Fibroblast of skin of left biceps (primary cell): ENCODE measurements at regions not wholly inside any gene's neighbourhood (a gene's known extent, or its start where the extent isn't known, plus 50 kb on each side); places are given as distances from the start of the nearest gene placed in this dataset.

Experiments
- DNase-seq, 2 experiments: peaks; one replicate each; pipeline ENCODE4 v3.0.0-alpha.2; 2013; ENCODE audit warnings: low read depth in 2 of 2

DNA sequence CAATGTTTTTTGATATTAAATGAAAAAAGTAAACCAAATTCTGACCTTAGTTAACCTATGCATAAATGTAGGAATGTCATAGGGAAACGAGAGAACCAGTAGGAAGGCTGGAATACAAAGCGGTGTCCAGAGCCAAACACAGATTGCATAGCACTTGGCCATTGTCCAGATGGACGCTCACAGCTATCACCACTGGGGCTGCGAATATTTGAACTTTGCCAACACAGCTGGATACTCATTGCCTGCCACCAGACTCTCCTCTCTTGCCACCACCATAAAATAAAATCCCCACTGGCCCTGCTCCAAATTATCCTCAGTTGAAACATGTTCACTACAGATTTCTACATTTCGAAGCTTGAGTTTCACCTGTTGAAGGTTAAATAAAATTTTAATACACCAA, 159.3 kb upstream of the GULP1 start:
- DNase-seq: no peak

DNA sequence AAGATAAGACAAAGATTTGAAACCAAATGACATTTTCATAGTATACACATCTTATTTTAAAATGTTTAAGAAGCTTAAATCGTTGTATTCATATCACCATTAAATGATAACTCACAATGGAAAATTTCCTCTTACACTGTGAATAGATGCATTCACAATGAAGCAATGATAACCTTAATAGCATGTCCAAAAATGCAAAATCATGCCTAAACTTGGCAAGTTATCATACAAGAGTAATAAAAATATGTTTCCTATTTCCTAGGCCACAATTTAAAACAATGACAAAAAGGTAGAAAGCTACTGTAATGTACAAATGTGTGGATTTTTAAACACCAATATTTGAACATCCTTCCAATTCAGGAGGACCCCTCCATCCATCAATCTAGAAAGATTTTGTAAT, 157.4 kb upstream of the GULP1 start:
- no peak for DNase-seq

DNA sequence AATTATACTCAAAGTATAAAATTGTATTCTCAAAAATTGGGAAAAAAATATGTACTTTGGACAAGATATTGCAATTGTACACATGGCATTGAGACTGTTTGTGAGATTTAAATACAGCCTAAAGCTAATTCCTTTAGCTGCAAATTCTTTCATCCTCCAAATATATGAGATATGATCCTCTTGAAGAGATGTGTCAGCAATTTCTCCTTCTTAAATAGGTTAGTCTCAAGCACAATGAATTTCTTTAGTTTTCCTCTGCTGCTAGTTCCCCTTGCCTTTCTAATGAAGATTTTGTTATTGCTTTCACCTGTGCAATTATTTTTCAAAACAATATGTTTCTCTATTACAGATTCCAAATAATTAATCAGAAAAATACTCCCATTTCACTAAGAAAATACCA, 153.4 kb upstream of the GULP1 start:
- DNase-seq: no peak

DNA sequence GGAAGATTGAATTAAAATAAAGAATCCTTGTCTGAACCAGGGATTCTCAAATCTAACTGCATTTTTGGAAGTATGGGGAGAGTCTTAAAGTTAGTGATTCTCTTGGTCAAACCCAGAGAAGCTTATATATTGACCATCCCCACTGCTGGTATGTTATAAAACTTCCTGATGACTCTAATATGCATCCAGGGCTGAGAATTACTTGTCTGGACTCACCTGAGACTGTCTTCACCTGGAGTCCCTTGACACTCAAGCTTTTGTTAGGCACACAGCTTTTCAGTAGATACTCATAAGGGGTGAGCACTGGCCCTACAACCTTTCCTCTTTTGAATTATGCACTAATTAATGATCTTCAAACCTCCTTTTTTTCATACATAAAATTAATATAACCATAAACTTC, 149.6 kb upstream of the GULP1 start:
- DNase-seq: no peak

DNA sequence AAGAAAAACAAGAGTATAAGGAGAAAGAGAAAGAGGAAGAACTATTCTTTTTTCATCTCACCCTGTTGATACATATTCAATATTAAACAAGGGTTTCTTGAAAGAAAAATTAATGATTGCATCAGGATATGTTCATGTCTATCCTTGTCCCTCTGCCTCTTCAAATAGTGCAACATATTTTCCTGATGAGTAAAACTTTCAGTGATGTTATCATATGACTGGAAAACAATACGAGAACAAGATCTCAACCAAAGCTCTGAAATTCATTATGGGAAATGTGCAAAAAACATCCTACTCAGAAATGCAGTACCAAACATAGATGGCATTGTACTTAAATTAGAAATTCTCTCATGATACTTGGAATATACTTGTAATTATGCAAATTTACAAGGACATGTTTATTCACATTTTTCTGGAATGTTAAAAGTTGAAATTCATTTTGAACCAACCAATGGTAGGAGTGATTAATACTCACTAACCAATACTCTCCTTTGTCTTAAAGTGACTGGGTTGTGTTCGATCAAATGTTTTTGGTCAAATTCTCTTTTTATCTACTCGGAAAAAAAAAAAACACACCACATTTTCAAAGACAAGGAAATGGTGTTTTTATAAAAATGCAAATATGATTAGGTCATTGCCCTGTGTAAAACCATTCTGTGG, 148.9 kb upstream of the GULP1 start:
- peak; percentile 45 to 55 for DNase-seq

DNA sequence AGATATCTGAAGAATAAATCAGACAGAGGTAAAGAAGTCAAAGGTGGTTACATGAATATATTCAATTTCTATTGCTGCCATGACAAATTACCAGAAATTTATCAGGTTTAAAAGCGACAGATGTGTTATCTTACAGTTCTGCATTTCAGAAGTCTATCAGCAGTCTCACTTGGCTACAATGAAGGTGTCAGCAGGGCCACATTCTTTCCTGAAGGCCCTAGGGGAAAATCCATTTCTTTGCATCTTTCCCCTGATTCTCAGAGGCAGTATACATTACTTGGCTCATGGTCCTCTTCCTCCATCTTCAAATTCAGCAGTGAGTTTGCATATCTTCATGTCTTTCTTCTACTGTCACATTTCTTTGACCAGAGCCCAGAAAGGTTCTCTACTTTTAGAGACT, 145.8 kb upstream of the GULP1 start:
- DNase-seq: no peak

DNA sequence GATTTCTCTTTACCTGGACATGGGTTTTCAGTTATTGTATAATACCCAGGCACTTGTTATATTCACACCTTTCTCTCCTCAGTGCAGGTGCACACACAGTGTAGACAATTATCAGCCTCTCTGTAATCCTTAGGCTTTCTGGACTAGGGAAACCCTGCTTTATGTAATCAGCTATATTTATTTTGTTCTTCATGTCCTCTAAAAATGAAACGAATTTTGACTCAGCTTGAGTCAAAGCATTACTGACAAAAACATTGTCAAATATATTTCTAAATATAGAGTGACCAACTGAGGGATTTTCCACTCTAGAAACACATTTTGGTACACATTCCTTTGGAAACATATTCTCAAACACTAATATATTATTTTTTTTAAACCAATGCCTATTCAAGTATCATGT, 144.8 kb upstream of the GULP1 start:
- DNase-seq: no peak

DNA sequence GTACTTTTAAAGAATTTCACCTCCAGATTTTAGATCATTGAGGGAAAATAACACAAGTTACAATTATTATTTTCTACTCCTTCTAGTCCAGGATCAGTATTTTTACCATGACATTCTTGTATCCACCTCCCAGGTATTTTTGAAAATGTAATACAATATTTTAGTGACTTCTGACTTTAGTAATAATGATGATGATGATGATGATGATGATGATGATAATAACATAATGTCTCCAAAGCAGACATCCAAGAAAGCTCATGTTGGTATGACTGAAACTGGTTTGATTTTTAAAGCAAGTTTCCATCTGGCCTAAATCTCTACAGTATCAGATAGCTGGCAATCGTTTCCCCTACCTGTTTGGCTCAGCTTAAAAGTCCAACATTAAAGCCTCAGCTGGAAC, 140.0 kb upstream of the GULP1 start:
- DNase-seq: no peak

DNA sequence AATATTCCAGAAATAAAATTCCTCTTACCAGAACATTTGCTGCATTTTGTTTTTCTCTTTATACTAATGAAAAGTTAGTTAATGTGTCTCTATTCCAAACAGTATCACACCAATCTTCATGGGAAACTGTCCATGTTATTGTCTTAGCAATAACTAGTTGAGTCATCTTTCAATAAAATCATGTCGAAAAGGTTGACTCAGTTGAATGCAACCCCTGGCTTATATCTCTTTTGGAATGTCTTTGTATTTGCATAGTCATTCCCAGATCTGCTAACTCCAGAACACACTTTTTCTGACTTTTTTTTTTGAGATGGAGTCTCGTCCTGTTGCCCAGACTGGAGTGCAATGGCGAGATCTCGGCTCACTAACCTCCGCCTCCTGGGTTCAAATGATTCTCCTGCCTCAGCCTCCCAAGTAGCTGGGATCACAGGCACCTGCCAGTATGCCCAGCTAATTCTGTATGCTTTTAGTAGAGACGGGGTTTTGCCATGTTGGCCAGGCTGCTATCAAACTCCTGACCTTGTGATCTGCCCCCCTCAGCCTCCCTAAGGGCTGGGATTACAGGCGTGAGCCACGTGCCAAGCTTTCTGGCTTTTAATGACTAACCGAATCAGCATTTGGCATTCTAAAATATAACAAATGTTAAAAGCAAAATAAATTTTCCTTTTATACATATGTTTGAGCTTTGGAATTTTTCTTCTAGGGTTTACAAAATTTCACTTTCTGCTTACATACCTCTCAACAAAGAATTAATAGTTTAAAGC, 133.2 kb upstream of the GULP1 start:
- no peak for DNase-seq

DNA sequence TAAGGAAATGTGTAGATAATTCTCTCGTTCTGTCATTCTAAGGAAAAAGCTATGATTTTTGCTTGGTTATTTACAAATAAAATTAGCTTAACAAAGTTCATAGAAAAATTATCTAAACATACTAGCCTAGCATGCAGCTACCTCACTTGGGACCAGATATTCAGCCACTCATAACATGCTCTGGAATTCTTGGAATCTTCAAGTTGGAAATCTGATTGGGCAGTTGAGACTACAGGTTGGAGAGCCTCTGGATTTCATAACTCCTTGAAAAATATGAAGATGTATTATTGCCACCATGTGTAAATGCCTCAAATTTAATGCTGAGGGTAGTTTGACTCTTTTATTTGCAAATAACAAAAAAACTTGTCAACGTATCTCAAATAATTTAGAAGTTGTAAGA, 132.2 kb upstream of the GULP1 start:
- no peak for DNase-seq

DNA sequence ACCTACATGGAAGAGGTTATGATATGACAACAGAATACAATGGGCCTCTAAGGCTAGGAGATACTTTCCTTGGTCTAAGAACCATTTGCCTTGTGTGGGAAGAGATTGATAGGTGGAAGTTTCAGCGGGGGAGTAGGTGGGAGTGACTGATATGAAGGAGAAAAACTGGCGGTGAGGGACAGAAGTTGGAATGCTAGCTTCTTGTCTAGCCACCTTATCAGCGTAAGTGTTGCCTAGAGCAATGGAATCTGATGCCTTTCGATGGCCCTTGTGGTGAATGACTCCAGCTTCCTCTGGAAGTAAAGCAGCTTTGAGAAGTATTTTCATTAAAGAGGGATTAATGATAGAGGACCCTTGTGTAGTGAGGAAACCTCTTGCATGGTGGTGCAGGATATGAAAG, 121.3 kb upstream of the GULP1 start:
- DNase-seq: no peak

DNA sequence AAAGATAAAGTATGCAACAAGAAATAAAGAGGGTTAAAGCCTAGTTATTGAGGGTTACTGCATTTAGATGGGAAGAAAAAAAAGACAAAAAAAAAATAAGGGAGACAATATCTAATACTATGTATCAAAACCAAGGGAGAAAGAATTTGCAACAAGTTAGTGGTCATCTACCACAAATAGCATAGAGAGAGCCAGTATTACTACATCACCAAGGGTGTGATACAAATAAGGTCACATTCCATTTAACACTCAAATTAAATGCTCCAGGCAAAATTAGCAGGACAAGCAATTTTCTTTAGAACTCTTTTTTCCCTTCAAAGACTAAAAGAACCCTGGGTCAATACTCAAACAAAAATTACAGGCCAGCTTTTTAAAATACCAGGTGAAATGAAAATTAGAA, 115.1 kb upstream of the GULP1 start:
- DNase-seq: no peak

DNA sequence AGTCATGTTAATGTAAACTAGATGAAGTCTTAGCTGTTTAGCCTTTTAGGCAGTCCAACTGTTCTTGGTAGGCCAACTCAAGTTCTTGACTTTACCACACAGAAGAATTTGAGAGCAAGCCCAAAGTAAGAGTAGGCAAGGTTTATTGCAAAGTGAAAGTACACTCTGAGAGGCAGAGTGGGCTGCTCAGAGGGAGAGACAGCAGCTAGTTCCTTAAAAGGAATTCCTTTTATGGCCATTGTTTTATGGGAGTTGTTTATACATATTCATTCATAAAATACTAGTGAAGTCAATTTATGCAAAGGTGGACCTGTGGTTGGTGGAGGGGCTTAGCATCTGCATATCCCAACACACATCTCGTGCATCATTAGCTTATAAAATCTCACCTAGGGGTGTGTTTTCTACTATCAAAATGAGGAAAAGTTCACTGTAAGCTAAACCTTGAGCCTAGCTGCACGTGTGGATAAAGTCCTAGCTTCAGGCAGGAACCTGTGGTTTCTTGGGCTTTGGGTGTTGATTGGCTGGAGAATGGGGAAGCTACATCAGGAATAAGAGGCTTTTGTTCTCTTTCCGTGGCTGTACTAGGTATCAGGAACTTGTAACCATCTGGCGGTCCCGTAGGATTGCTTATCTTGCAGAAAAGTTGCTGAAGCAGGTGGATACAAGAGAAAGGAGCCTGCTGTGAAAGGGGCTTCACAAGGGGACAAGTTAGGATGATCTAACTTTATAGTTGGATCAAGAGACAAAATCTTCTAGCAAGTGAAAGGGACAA, 110.4 kb upstream of the GULP1 start:
- DNase-seq: no peak

DNA sequence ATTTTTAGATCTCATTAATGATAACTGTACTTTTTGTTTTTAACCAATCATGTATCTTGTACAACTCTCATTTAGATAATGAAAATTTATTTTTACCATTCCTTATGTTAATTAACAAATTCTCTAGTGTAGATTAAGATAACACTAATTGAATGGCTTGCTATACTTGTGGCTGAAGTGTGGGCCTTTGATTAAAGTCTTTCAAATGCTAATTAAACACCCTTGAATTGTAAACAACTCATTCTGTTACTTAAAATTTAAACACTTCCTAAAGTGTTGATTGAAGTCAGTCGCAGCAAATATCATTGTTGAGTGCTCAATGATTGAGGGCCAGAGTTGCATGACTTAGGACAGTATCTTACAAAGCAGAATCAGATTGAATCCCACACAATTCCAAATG, 109.8 kb upstream of the GULP1 start:
- DNase-seq: no peak

DNA sequence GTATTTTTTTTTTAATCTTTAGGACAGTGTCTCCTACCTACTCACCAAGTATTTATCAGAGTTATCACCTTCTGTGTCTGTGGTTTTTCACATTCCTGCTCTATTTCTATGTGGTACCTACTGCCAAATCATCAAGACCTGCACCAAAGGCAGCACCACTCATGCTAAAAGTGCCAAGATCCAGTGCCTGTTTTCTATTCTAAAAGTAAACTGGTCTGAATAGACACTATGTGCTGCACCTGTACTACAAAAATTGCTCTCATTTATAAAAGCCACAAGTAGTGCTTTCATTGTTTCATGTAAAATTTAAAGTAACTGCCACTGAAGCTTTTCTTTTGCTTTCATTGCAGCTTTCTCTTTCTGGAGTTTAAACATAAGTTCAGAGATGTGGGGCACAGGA, 103.9 kb upstream of the GULP1 start:
- no peak for DNase-seq

DNA sequence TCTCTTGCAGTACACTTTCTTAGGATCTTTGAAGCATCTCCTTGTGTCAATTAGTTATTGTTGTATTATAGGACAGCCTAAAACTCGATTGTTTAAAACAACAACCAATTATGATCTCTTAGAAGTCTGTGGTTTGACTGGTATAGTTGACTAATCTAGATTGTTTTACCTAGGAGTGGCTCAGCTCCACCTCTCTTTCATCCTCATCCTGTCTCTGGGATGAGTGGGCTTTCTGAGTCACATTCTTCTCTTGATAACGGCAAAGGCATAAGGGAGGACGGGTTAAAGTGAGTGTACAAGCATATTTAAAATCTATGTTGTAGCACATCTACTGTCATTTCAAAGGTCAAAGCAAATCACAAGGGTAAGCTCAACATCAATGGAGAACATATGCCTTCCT, 102.3 kb upstream of the GULP1 start:
- no peak for DNase-seq

DNA sequence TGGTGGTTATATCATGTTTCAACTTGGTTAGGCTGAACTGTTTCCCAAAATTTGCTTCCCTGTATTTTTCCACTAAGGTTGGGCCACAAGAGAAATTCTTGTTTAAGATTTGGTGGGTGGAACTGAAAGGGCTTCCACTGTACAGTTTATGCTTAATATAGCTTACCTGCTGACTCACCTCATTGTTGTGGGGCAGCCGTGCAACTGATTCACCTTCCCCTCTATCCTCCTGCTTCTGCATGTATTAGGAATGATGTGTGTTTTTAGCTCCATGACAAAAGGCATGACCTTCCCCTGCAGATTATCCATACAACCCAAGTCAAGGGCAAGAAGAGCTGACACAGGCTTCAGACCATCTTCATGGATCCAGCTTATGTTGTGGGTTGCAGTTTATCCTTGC, 98.4 kb upstream of the GULP1 start:
- no peak for DNase-seq

DNA sequence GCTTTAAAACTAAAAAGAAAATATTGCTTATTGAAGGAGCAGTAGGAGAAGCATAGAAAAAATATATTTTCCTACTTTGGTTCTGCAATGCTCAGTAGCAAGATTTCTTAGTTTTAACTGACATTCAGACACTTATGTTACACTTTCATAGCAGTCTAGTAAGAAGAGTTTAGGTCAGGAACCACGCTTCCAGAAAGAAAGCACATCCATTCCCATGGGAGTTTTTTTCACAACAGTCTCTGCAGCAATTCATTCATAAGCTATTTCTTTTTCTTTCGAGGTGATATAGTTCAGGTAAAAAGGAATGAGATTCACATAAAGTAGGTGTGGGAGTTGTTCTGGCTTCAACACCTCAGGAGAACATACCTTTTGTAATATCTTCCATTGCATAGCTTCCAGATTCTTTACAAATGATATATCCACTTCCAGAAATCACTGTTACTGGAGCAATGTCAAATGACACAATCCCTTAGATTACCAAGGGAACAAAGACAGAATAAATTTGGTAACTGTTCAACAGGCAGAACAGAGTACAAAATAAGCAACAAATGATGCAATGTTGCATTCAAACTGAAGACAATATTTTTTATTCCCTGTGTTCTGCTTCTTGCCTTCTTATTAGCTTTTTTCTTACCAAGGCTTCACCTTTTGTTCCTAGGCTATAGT, 95.2 kb upstream of the GULP1 start:
- DNase-seq: no peak

DNA sequence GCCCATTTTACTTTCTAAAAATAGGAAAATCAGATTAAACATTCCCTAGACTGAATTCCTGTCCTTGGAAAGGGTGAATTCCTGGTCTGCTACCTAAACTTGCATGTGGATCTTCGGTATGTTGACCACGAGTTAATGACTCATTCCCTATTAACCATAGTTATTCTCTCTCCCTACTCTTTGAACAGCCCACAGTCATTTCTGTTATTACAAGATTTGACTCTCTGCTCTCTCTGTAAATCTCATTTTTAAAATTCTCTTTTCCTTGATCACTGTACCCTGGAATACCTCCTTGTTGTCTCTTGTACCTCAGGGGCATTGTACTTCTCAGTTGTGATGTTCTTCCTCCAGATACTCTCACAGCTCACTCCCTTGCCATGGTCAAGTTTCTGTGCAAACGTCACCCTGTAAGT, 92.0 kb upstream of the GULP1 start:
- peak; percentile 68 to 71 for DNase-seq

DNA sequence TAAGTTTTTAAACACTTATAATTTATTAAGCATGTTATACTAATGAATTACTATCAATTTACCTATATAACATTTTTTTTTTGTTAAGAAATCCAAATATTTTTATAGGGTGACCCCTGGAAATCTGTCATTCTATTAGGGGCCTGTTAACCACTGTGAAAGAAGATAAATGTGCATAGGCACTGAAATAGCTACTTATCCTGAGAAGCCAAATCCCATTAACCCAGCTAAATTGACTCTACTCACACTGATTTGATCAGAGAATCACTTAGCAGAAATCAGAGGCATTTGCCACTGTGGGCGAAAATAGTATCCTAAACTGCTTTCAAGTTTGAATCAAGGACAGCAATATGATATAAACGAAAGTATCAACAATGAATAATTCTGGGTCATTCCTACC, 90.0 kb upstream of the GULP1 start:
- no peak for DNase-seq

DNA sequence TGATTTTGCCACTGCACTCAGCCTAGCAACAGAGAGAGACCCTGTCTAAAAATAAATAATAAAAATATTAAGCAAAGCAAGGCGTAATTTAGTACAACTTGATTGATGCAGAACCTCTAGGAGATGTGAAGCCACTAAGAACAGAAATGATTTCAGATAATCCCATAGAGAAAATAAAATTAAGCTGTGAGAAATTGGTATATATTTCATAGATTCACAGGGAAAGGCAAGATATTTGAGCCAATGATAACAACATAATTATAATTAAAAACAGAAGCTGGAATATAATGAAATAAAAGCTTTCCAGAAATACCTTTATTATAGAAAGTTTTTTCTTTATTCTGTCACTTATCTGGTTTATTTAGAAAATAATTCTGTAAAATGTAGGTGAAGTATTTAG, 88.9 kb upstream of the GULP1 start:
- DNase-seq: no peak

DNA sequence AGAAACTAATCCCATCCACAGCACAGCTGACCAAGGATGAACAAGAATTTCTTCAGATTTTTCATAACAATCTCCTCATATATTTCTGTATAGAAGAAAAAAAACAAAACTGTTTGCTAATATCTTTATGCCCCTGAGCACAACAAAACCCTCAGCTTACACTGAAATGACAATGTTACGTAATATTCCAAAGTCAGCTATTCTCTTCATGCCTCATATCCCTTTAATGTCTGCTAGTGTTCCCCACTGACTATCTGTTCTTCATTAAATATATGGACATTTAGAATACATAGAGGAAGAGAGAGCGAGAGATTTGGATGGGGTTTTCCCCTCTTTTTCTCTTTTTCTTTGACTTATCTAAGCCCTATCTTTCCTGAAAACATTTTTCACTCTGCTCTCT, 87.9 kb upstream of the GULP1 start:
- no peak for DNase-seq

DNA sequence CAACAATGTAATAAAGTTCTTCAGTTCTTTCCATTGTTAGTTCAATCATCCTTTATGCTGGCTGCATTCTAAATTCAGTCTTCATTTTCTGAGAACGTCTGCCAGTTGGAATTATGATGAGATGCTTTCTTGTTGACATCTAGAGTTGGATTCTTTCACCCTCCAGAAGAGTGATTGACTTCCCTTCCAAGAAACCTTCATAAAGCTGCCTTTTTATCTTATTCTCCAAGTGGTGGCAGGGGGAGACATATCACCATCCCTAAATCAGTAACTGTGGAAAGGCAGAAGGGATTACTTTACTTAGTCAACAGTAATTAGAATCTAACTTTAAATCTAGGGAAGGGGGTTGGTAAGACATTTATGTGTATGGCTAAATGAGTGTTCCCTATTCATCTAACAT, 86.8 kb upstream of the GULP1 start:
- DNase-seq: no peak
